Inferior parietal cortex (tissue), 1 donor: ENCODE measurements at regions not wholly inside any gene's neighbourhood (a gene's known extent, or its start where the extent isn't known, plus 50 kb on each side); places are given as distances from the start of the nearest gene placed in this dataset.
"Not testable (repeated sequence)": the region's sequence is repeated elsewhere in the genome, so short reads cannot be mapped to it uniquely, and the experiment has no call there.

ENCODE experiments used
- DNase-seq: peaks from one replicate; pipeline ENCODE4 v3.0.0-alpha.2; 2016; ENCODE audit errors: extremely low spot score

DNA sequence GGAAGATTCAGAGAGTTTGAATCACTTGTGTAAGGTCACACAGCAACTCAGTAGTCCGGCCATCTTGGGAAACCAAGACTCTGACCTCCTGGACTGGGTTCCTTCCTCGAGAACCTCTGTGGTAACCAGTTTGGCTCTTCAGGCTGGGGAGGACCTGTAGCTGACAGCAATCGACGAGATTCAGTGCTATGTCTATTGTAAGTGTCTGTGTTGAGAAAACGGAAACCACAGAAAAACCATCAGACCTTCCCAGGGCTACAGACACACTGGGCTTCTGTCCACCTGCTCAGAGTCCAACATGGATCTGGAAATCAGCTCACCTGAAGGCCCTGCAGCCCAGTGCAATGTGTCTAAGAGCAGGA is 403.7 kb downstream of the RPS24 start:
- no peak for DNase-seq

DNA sequence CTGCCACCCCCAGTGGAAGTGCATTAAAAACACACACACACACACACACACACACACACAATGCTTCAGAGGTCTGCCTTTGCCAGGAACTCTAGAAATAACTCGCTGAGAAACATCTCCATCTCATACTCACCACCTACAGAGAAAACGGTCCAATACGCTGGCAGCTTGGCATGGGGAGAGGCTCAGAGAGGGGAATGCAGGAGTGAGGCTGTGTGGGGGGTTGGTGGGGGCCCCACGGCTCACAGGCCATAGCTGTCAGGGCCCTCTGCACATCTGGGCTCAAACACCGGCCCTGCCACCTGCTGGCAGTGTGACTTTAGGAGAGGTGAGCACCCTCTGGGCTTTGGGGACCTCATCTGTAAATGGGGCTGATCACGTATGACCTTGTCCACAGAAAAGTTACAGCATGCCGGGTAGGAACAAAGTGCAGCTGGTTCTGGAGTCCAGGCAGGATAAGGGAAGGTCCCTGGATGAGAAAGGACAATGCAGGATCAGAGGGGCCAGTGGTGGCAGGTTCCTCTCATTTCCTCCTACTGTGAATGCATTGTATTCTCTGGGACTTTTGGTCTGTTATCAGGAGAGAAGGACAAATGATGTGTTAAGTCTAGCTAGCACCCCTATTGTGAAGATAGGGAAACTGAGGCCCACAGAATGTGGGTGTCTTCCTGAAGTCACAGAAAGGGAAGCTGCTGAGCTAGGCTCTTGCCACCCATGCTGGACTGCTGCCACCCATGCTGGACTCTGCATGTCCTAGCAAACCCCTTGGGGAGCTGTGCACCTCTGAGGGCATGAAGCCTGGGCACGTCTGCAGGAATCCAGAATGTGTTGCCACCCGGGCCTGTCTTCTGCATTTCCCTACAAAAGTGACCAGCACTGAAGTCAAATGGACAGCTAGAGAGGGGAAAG is 404.6 kb downstream of the RPS24 start:
- DNase-seq: no peak

DNA sequence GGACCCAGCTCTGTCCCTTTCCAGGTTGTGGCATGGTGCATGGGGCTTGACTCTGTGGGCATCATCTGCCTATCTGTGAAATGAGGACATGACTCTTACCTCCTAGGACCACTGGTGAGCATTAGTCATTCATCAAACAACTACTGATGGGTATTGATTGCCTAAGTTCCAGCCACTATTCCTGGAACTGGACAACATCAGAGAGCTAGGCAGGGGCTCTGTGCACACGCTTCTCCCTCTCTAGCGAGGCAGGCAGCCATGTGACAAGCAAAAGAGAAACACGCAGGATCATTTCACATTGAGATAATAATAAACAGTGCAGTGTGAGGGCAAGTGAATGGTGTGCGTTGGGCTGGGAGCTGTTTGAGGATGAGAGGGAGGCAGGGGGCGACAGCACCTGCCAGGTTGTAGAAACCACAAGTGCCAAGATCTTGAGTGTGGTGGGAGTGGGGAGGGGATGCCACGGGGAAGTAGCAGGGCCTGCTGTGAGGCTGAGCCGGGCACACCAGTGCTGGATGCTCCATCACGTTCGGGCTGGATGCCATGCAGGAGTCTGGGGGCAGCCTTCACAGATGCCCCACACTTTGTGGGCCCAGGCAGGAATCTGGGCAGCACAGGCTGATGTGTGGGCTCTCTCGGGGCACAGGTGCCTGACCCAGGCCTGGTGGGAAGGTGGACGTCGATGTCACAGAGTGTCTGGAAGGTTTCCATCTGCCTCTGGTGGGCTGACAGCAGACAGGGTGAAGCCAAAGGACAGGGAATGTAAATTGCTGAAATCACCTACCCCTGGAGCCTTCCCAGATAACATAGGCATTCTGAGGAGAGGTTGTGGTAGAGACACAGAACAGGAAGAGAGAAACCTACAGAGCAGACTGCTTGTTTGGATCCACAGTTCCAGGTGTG is 405.5 kb downstream of the RPS24 start:
- no peak for DNase-seq

DNA sequence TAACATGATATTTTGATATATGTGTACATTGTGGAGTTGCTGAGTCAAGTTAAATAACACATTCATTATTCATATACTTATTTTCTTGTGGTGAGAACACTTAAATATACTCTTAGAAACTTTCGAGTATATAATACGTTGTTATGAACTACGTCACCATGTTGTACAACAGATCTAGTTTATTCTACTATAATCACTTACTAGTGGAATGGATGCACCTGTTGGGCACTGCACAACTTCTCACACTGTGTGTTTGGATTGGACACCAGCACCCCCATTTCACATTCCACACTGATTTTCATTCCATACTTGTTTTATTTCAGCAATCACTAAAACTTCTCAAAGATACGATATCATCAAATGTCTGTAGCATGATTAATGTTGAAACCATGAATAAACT is 407.3 kb downstream of the RPS24 start:
- no peak for DNase-seq

DNA sequence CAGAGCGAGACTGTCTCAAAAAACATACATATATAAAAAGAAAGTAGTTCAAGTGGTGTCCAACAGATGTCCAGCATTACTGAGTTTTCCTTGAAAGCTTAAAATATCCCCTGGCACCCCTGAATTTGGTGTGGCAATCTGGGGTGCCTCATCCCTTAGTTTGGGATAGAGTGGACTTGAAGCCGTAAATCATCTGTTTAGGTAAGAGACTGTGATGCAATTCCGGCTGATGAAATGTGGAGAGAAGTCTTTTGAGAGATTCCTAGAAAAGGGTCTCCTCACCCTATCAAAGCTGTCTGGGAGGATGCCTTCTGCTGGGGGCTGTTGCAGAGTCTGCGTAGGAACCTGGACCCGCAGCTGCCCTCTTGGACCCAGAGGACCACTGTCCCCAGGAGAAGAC is 408.0 kb downstream of the RPS24 start:
- DNase-seq: no peak

DNA sequence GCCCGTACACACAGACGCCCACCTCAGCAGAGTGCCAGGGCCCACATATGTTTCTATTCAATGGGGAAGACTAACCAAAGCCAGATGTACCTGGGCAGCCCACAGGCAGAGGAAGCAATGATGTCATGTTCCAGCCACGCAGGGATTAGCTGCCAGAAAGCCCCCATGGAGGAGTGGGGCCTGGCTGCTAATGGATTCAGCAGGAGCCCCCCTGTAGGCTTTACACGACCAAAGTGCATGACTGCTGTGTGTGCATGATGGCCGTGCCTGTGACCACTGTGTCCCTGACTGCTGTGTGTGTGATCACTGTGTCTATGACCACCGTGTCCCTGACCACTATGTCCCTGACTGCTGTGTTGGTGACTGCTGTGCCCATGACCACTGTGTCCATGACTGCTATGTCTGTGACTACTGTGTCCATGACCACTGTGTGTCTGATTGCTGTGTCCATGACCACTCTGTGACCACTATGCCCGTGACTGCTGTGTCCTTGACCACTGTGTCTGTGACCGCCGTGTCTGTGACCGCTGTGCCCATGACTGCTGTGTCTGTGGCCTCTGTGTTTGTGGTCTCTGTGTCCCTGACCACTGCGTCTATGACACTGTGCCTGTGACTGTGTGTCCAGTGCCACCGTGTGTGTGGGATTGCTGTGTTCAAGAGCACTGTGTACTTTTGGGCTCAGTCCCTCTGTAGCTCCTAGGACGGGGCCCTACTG is 409.3 kb downstream of the RPS24 start:
- DNase-seq: no peak

DNA sequence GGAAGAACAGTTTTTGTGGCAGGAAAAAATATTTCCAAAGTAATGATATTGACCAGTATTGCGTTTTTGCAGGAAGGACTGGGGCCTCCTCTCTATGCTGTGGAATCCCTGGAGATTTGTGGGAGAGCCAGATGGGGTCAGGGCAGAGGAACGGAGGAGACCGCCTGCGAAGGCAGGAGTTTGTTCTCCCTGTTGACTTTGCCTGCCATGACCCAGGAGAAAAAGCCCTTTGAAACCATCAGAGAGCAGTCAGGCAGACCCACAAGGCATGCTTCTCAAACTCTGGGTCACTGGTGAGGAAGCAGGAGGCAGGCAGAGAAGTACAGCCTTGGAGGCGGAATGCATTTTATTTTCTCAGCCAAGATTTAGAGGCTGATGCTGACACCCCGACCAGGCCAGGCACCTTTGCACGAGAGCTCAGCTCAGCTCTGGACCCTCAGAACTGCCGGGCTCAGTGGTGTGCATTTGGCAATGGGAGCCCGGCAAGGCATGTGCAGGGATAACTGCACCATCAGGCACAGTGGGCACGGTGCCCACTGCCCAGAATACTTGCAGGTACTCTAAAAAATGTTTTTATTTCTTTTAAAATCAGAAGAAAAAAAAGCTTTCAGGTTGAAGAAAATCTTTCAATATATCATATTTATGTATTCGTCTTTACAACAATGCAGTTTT is 410.4 kb downstream of the RPS24 start:
- DNase-seq: no peak

DNA sequence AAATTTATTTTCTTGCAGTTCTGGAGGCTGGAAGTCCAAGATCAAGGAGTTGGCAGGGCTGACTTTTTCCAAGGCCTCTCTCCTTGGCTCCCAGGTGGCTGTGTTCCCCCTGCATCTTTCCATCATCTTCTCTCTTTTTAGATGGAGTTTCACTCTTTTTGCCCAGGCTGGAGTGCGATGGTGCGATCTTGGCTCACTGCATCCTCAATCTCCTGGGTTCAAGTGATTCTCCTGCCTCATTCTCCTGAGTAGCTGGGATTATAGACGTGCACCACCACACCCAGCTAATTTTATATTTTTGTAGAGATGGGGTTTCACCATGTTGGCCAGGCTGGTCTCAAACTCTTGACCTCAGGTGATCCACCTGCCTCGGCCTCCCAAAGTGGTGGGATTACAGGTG is 411.1 kb downstream of the RPS24 start:
- DNase-seq: not testable (repeated sequence)

DNA sequence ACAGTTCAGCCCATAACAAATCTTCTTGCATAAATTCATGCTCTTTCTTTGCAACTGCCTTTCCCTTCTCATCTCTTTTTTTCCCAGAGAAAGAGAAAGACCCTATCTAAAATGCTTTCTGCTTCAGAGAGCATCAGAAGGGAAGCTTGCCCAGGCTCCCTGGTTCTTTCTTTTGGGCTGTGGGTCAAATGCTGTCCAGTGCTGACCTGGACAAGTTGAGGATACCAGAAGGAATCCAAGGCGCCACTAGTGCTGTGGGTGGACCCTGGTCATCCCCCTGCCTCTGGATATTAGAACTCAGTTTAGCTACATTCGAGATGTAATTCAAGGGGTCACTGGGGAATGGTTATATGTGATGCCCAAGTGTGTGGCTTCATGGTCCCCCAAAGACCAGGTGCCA is 411.6 kb downstream of the RPS24 start:
- no peak for DNase-seq

DNA sequence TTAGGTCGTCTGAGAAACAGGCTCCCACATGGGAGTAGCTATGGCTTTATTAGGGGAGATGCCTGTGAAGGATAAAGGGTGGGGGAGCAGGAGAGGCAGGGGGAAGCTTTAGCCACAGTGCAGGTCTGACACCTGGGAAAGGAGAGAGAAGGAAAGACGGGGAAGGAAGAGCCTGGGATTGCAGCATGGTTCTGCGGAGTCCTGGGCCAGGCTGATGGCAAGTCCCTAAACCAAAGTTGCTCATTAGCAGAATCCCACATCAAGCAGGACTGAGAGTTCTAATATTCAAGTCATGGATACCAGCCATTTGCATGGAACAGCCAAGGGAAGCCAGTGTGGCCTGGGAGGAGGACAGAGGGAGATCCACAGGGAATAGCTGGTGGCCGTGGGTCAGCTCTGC is 414.8 kb downstream of the RPS24 start:
- no peak for DNase-seq

DNA sequence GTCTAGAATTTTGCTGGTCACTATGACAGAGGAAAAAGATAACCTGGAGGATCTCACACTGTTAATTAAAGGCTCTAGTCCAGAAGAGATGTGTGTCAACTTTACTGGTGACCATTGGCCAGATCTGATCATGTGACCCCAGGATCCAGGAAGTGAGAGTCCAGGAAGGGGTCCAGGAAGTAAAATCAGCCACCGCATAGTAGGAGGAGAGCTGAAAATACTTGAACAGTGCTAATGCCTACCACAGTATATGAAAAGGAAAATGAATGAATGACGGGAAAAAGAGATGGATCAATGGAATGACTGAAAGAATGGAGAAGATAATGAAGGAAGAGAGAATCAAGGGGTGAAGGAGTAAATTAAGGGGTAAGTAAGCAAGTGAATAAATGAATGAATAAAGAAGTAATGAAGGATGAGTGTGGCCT is 415.3 kb downstream of the RPS24 start:
- no peak for DNase-seq

DNA sequence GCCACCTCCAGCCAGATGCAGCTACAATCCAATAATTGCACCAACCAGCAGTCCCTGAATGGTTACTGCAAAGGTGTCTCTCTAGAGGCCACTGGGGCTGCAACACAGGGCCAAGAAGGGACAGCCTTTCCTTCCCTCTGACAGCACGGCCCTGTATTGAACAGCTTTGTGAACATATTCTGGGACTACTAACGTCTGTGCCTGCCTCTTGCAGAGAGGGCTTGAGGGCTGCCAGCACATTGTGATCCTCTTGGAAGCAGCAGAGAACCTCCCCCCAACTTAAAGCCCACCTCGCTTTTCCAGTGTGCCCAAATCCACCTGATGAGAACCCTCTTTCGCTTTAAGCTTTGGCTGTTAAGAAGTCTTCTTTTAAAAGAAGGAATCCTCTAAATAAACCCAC is 415.9 kb downstream of the RPS24 start:
- no peak for DNase-seq

DNA sequence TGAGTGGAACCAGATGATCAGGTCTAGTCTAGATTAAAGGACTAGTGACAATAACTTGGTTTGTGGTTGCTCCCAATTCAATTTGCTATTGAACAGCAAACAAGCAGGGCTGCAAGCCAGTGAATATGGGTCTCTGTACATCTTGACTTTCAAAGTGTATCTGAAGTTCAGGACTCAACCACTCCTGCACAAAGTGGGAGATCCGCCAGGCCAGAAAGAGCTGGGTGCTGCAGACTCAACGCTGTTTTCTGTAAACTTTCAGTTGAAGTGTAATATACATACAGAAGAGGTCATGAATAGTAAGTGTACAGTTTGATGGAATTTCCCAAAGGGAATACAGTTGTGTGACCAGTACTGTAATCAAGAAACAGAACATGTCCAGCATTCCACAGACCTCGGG is 416.6 kb downstream of the RPS24 start:
- DNase-seq: no peak

DNA sequence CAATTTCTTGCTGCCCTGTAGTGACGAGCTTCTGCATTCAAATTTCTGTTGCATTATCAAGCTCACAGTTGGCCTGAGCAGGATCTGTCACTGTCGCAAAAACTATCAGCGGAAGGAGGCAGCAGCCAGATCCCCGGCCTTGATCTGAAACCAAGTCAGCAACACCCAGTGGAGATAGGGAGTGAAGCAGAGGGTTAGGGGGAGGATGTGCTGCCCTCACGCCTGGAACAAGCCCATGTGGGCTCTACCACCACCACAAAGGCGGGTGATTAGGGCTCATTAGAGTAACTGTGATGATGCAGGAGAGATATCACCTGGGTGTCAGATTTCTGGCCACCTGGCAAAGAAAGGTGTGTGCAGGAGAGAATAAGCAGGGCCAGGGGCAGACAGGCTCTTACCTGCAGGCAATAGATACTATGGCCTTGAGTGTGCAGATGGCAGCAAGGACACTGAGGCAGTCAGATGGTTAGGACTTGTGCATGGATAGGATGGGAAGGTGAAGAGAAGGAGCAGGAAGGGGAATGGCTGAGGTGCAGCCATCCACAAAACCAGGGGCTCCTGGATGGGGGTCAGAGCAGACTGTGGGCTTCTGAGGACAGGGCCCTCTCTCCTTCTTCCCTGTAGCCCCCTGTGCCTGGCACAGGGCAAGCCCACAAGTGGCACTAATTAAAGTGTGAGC is 417.3 kb downstream of the RPS24 start:
- no peak for DNase-seq

DNA sequence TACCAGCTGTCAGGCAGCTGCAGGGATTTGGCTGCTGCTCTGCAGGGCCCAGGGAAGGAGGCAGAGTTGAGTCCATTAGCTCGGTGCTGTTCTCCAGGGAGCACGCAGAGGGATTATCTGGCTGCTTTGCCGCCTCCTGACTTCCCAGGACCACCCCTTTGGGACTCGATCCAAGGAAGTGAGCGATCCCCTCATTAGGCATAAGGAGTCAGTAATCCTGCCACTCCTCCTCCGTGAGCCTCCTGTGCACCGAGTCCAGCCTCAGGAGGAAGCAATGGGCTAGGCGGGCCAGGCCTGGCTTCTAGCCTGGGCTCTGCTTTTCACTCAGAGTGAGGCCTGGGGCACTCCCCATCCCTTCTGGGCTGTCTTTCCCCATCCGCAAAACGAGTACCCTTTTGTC is 417.9 kb downstream of the RPS24 start:
- DNase-seq: no peak

DNA sequence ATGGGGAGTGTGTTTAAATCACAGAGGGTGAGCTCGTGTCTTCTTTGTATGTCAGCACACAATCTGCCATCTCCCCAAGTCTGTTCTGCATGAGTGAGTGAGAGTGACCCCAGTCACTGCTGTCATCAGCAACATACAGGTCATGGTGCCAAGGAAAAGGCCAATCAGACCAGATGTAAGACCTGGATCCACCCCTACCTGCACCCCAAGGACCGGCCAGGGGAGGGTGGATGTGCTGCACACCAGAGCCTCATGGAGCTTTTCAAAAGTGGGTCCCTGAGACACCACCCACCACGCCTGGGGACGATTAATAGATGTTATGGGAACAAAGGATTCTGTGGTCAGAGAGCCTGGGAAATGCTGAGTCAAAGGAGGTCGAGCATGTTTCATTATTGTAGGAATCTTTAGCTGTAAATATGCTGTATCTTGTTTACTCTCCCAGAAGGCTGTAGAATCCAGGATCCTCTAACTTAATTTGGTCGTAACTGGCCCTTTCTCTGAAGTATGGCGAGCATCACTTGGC is 420.5 kb downstream of the RPS24 start:
- no peak for DNase-seq

DNA sequence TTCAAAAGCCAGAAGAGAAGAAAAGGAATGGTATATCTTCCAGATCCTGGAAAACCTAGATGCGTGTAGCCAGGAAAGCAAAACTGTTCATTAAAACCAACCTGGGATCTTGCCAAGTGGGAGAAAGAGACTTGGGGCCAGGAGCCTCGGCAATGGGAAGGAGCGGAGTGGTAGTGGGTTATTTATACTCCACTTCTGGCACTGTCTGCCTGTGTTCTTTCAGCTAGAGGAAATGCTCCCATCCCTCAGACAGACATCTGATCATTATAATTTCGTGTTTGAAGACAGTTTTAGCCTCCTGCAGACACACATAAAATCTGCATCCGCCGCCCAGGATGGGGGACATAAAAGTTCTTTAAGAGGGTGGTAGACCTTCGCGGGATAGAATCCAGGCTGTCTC is 421.6 kb downstream of the RPS24 start:
- DNase-seq: no peak

DNA sequence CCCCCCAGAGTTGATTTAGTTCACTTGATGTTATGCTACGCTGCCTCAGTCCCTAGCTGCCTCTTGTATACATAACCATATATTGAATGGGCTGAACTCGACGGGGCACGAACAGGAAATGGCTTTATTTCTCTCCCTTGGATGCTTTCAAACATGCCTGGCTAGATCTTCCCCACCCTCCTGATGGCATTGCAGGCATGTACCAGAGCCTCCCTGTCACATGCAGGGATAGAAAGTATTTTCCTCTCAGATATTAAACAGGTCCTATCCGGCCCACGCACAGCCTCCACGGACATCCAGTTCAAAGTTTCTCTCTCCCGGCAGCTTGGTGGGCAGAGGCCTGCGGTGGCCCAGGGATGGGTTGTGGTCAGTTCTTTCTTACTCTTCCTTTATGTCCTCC is 422.1 kb downstream of the RPS24 start:
- DNase-seq: no peak

DNA sequence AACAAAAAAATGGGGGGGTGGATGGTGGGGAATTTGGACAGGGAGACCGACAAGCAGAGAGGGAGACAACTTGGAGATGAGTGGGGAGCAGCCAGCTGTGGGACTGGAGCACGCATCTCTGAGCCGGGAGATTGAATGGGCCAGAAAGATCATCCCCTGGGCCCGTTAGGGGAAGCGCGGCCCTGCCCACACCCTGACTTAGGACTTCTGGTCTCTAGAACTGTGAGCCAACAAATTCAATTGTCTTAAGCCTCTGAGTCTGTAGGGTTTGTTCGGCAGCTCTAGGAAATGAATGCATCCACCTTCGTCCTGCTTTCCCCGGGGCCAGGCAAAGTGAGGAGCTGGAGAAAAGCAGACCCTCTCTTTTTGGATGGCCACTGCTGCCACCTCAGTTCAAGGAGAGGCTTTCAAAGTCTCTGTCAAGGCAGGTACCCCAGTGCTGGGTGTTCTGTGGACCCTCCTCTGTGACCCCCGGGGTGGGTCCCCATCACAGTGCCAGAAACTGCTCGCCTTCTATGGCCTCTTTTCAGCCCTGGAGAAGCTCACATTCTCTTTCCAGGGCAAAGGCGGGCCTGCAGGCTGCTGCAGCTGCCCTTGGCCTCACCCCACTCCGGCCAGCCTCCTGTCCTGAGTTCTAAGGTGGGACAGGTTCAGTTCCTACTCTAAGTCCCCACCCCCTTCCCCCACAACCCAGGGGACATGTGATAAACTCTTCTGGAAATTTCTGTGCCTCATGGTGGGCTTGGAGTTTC is 423.2 kb downstream of the RPS24 start:
- DNase-seq: no peak

DNA sequence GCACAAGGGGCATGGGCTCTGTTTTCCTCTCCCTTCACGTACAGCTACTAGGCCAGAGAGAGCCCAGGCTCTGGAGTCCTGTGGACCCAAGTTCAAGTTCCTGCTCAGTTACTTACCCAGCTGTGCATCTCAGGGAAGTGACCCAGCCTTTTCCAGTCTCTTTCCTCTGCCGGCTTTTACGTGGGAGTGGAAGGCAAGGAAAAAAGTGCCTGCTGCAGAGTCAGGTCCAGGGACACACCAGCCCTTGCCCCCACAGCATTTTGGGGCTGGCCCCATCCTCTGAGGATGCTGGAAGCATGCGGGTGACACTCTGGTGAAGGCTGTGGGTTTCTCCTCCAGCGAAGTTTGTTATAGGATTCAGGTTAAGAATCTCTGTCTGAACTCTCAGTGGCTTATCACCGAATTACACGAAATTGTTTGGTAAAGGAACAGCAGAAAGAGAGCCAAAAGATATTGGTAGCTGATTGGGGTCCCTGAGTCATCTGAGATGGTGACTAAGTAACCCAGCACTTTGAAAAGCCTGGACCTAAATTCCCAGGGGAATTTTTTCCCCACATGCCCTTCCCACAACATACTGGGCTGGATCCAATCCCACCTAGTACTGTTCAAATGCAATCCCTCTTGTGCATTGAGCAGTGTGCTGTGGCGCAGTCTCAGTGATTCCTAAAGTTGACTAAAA is 424.3 kb downstream of the RPS24 start:
- no peak for DNase-seq
